ENCODE measurements at regions not wholly inside any gene's neighbourhood (a gene's known extent, or its start where the extent isn't known, plus 50 kb on each side); places are given as distances from the start of the nearest gene placed in this dataset.
"Not testable (repeated sequence)": the region's sequence is repeated elsewhere in the genome, so short reads cannot be mapped to it uniquely, and the experiment has no call there.

GRCh38 chr13:108069521-108070210 is 145.7 kb downstream of the LIG4 start:
- TF ChIP-seq CTCF (IDR thresholded peaks at IDR 0.05; ENCODE audit: control insufficient read depth, extremely low read depth, insufficient read depth) = no peak
- H3K4me3 ChIP-seq (ENCODE audit: low read depth, low read length) = no peak overlapping the region
- no peak for DNase-seq (ENCODE audit: low read depth)

- not testable (repeated sequence) for H3K4me3 ChIP-seq (ENCODE audit: low read depth, low read length); DNase-seq (ENCODE audit: low read depth)
Observed at GRCh38 chr13:108064372-108064771, 151.0 kb downstream of the LIG4 start.

- no peak for TF ChIP-seq CTCF (IDR thresholded peaks at IDR 0.05; ENCODE audit: control insufficient read depth, extremely low read depth, insufficient read depth)
Observed at GRCh38 chr13:108060111-108060510, 155.2 kb downstream of the LIG4 start.

GRCh38 chr13:108056278-108056677 is 159.1 kb downstream of the LIG4 start:
- no peak for DNase-seq (ENCODE audit: low read depth)
- no peak for TF ChIP-seq CTCF (IDR thresholded peaks at IDR 0.05; ENCODE audit: control insufficient read depth, extremely low read depth, insufficient read depth)
- H3K4me3 ChIP-seq (ENCODE audit: low read depth, low read length) = no peak overlapping the region

More at GRCh38 chr13:108060111-108060510, 155.2 kb downstream of the LIG4 start:
- no peak overlapping the region for H3K4me3 ChIP-seq (ENCODE audit: low read depth, low read length)
- DNase-seq (ENCODE audit: low read depth) = no peak

- no peak for DNase-seq (ENCODE audit: low read depth)
- TF ChIP-seq CTCF (IDR thresholded peaks at IDR 0.05; ENCODE audit: control insufficient read depth, extremely low read depth, insufficient read depth) = no peak
- no peak overlapping the region for H3K4me3 ChIP-seq (ENCODE audit: low read depth, low read length)
Observed at GRCh38 chr13:108049211-108049610, 166.1 kb downstream of the LIG4 start.

- TF ChIP-seq CTCF (IDR thresholded peaks at IDR 0.05; ENCODE audit: control insufficient read depth, extremely low read depth, insufficient read depth) = no peak
- no peak for DNase-seq (ENCODE audit: low read depth)
- H3K4me3 ChIP-seq (ENCODE audit: low read depth, low read length) = no peak overlapping the region
Observed at GRCh38 chr13:108044954-108045353, 170.4 kb downstream of the LIG4 start.

- not testable (repeated sequence) for DNase-seq (ENCODE audit: low read depth)
Observed at GRCh38 chr13:108042866-108043265, 172.5 kb downstream of the LIG4 start.

GRCh38 chr13:108037348-108037747 is 178.0 kb downstream of the LIG4 start:
- no peak for DNase-seq (ENCODE audit: low read depth)
- H3K4me3 ChIP-seq (ENCODE audit: low read depth, low read length) = no peak overlapping the region
- no peak for TF ChIP-seq CTCF (IDR thresholded peaks at IDR 0.05; ENCODE audit: control insufficient read depth, extremely low read depth, insufficient read depth)

More at GRCh38 chr13:108042866-108043265, 172.5 kb downstream of the LIG4 start:
- not testable (repeated sequence) for H3K4me3 ChIP-seq (ENCODE audit: low read depth, low read length)

Measured in LNCaP clone FGC (cell line).